ENCODE measurements at regions not wholly inside any gene's neighbourhood (a gene's known extent, or its start where the extent isn't known, plus 50 kb on each side); places are given as distances from the start of the nearest gene placed in this dataset.

DNA sequence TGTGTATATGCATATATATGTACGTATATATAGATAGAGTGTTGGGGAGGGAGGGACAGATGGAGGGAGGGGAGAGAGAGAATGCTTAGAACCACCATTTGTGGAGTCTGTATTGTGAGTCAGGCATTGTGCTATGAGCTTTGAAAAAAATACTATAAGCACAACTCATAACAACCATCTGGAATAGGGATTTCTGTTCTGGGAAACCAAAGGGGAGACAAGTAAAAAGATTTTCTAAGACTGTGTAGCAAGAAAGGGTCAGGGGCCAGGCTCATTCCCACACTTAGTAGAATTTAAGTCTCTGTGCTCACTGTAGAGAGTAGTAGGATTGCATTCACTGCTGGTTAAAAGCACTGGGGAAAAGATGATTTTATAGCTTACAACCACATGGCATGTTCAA is 202.3 kb upstream of the SGCD start:
- H3K27ac Mint-ChIP-seq, result no peak overlapping the region
- no peaks in the 10 kb centered on the region for H3K4me1 Mint-ChIP-seq
- H3K27me3 Mint-ChIP-seq, result peaks cover 7% of the 10 kb centered on the region
- no peaks in the 10 kb centered on the region for H3K9me3 Mint-ChIP-seq (ENCODE audit: low read depth)
- intact Hi-C loops (cut with DNase I, micrococcal nuclease), result no loop called here
- CTCF ChIA-PET, result no interaction called here
- H3K36me3 Mint-ChIP-seq (ENCODE audit: low read depth), result no peaks in the 10 kb centered on the region
- DNase-seq, result no peak
- ATAC-seq, result no peak
- H3K4me3 Mint-ChIP-seq, result no peak overlapping the region
- POLR2A ChIA-PET, result no interaction called here

DNA sequence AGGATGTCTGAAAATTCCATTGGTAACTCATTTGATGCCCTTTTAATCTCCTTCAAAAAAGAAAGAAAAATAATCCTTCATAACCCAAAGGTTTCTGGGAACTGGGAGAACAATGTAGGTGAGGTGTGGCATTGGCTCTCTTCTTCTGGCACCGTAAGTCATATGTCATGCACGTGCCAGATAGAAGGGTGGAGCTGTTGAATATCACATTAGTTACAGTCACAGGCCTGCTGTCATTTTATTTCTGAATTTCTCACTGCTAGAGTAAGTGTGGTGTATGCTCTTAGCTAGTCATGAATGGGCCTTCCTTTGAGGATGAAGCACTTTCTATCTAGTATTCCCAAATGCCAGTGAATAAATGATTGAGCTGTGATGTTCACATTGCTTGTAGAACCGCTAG is 201.8 kb upstream of the SGCD start:
- ATAC-seq (no peak), DNase-seq (no peak)
- ChIA-PET CTCF (no interaction called here), POLR2A (no interaction called here)
- intact Hi-C loops (cut with DNase I, micrococcal nuclease), result no loop called here
- no peaks in the 10 kb centered on the region for H3K4me1 Mint-ChIP-seq
- no peaks in the 10 kb centered on the region for H3K9me3 Mint-ChIP-seq (ENCODE audit: low read depth)
- no peak overlapping the region for H3K4me3 Mint-ChIP-seq
- no peaks in the 10 kb centered on the region for H3K36me3 Mint-ChIP-seq (ENCODE audit: low read depth)
- H3K27me3 Mint-ChIP-seq, result peaks cover 5% of the 10 kb centered on the region
- no peak overlapping the region for H3K27ac Mint-ChIP-seq

DNA sequence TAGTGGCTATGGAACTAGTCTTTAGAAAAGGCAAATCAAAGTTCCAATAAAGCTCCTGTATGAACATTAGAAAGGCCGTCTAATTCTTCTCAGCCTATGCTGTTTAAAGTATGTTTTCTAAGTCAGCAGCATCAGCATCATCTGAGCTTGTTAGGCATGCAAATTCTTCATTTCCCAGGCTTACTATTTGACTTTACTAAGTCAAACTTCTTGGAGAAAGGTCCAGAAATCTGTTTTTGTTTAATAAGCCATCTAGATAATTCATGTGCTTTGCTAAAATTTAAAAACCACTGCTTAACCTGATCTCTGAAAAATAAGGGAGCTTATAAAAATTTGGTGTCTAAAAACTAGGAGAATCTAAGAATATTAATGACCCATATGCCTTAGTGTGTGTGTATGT is 200.2 kb upstream of the SGCD start:
- ChIA-PET POLR2A (no interaction called here), CTCF (no interaction called here)
- Mint-ChIP-seq H3K27ac (no peak overlapping the region), H3K4me3 (no peak overlapping the region), H3K27me3 (no peaks in the 10 kb centered on the region), H3K9me3 (ENCODE audit: low read depth) (no peaks in the 10 kb centered on the region), H3K4me1 (no peaks in the 10 kb centered on the region), H3K36me3 (ENCODE audit: low read depth) (no peaks in the 10 kb centered on the region)
- DNase-seq (no peak), ATAC-seq (no peak)
- intact Hi-C loops (cut with DNase I, micrococcal nuclease), result no loop called here

DNA sequence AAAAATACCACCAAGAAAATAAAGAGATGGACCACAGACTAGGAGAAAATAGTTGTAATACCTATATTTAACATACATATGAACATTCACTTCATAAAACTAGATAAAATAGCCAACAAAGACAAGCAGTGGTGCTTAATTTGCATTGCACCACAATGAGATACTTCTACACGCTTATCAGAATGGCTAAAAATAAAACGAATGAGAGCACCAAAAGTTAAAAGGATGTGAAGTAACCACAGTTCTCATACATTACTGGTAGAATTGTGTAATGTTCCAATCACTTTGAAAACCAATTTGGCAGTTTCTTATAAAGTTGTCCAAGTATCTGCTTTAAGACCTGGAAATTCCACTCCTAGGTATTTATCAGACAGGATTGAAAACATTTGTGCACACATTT is 198.9 kb upstream of the SGCD start:
- CTCF ChIA-PET, result no interaction called here
- Mint-ChIP-seq H3K4me1 (no peaks in the 10 kb centered on the region), H3K36me3 (ENCODE audit: low read depth) (no peaks in the 10 kb centered on the region), H3K27me3 (no peaks in the 10 kb centered on the region), H3K4me3 (no peak overlapping the region), H3K27ac (no peak overlapping the region), H3K9me3 (ENCODE audit: low read depth) (no peaks in the 10 kb centered on the region)
- ATAC-seq (no peak), DNase-seq (no peak)
- POLR2A ChIA-PET, result no interaction called here
- intact Hi-C loops (cut with DNase I, micrococcal nuclease), result no loop called here

DNA sequence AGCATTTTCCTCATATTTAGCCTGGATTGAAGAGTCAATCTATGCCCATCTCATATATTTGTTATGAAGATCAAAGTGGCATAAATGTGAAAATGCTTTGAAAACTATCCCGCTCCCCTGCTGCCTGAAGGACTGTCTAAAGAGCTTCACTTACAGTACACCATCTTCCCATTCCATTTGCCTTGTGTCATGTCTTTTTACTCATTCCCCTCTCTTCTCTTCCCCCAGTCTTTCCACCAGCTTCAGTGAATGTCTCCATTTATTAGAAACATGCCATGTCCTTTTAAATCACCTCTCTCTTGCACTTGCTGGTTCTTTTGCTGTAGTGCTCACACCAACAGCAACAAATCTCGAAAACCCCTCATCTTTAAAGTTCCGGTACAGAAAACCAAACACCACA is 192.7 kb upstream of the SGCD start:
- Mint-ChIP-seq H3K9me3 (ENCODE audit: low read depth) (no peaks in the 10 kb centered on the region), H3K27ac (no peak overlapping the region), H3K4me3 (no peak overlapping the region), H3K36me3 (ENCODE audit: low read depth) (no peaks in the 10 kb centered on the region), H3K4me1 (no peaks in the 10 kb centered on the region), H3K27me3 (no peaks in the 10 kb centered on the region)
- CTCF ChIA-PET, result no interaction called here
- POLR2A ChIA-PET, result no interaction called here
- intact Hi-C loops (cut with DNase I, micrococcal nuclease), result no loop called here
- ATAC-seq (no peak), DNase-seq (no peak)

DNA sequence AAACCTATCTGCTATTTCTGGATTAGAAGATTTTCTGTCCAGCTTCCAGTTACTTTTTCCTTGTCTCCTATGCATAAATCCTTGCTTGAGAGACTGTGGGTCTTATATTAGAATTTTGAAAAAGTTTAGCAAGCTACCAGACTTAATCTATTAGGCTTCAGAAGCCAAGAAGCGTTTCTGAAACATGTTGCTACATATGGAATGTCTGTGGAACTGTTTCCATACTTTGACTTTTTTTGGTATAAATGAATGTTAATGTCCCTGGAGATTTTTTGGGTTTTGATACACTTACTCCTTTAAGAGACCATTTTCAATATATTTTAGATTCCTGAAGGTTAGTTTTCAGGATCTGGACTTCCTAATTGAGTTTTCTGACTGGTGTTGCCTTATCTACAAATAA is 191.4 kb upstream of the SGCD start:
- POLR2A ChIA-PET, result no interaction called here
- no peak overlapping the region for H3K4me3 Mint-ChIP-seq
- no peak for ATAC-seq

DNA sequence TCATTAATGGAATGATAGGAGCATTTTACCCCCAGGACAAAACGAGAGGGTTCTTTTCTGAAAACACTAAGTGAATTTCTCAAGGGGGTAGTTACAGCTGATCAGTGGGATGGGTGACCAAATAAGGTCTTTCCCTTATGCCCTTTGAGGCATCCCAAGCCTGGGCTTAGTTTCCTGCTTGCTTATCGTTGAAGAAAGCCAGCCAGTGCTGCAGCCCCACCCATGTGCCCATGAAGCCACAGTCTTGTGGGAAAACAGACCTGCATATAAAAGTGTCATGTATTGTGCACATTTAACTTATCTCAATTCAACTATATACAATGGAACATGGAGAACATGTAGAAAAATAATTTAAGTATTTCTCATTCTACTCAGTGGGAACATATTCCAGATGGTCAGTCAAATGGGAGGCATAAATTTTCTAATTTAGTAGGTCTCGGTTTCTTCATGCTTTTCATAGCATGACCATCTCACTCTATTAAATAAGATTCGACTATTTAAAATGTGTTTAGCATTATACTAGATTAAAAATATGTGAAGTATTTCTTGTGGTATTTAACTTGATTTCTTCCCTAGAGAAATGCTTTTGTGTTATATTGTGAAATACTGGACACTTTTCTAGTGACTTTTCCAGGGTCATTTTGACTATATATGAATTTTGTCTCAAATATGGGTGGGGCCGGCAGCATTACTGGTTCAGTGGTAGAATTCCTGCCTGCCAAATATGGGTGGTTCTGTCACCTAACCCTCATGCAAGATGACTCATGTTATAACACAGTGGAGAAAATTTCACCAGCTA is 189.7 kb upstream of the SGCD start:
- intact Hi-C loops (cut with DNase I, micrococcal nuclease), result no loop called here
- POLR2A ChIA-PET, result no interaction called here
- no peak overlapping the region for H3K27ac Mint-ChIP-seq

More for the DNA sequence above, 191.4 kb upstream of the SGCD start:
- Mint-ChIP-seq H3K4me1 (no peaks in the 10 kb centered on the region), H3K27ac (no peak overlapping the region), H3K9me3 (ENCODE audit: low read depth) (peaks cover 5% of the 10 kb centered on the region), H3K27me3 (peaks cover 3% of the 10 kb centered on the region), H3K36me3 (ENCODE audit: low read depth) (no peaks in the 10 kb centered on the region)
- CTCF ChIA-PET, result no interaction called here
- intact Hi-C loops (cut with DNase I, micrococcal nuclease), result no loop called here
- DNase-seq, result no peak

DNA sequence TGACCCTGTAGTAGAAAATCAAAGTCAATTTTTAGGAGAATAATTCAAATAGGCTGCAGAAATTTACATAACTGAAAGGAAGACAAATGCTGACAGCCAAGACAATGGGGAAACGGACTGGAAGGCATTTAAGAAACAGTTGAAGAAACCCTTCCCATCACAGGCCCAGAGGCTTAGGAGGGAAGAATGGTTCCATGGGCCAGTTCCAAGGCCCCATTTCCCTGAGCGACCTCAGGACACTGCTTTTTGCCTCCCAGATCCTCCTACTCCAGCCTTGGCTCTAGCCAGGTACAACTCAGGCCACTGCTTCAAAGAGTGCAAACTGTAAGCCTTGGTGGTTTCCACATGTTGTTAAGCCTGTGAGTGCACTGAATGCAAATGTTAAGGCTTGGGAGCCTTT is 184.1 kb upstream of the SGCD start:
- ChIA-PET CTCF (no interaction called here), POLR2A (no interaction called here)
- Mint-ChIP-seq H3K4me1 (no peaks in the 10 kb centered on the region), H3K4me3 (no peak overlapping the region), H3K27ac (no peak overlapping the region), H3K9me3 (ENCODE audit: low read depth) (peaks cover 5% of the 10 kb centered on the region), H3K36me3 (ENCODE audit: low read depth) (no peaks in the 10 kb centered on the region), H3K27me3 (peaks cover 3% of the 10 kb centered on the region)
- ATAC-seq (no peak), DNase-seq (no peak)
- intact Hi-C loops (cut with DNase I, micrococcal nuclease), result no loop called here

More for the DNA sequence above, 189.7 kb upstream of the SGCD start:
- CTCF ChIA-PET, result no interaction called here
- no peaks in the 10 kb centered on the region for H3K4me1 Mint-ChIP-seq
- peaks cover 3% of the 10 kb centered on the region for H3K27me3 Mint-ChIP-seq
- ATAC-seq, result no peak
- peaks cover 5% of the 10 kb centered on the region for H3K9me3 Mint-ChIP-seq (ENCODE audit: low read depth)
- H3K4me3 Mint-ChIP-seq, result no peak overlapping the region
- H3K36me3 Mint-ChIP-seq (ENCODE audit: low read depth), result no peaks in the 10 kb centered on the region
- DNase-seq, result no peak

DNA sequence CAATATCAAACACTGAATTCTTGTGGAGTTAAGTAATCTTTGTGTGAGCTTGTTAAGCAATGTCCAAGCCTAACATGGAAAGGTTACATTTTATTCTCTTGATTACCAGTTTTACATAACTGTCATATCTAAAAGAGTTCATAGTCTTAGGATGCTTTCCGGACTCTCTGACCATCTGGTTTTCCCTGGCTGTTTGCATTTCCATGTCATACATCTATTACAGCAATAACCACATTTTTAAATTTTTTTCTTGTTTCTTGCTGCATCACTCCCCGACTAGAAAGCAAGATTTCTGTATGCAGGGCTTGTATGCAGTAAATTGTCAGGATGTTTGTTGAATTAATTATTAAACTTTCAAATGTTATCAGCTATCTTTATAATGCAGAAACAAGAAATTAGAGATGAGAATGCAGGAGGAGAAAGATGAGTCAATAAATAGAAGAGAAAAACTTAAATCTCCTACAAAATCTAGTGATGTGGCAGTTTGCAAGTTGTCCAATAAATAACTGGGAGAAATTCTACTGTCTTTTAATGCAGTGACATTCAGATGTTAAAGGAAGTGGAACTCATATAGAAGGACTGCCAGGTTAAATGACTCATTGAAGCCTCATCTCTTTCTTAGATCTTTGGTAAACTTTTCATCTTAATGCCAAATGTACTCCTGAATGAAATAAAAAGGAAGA is 179.6 kb upstream of the SGCD start:
- H3K27ac Mint-ChIP-seq, result no peak overlapping the region

DNA sequence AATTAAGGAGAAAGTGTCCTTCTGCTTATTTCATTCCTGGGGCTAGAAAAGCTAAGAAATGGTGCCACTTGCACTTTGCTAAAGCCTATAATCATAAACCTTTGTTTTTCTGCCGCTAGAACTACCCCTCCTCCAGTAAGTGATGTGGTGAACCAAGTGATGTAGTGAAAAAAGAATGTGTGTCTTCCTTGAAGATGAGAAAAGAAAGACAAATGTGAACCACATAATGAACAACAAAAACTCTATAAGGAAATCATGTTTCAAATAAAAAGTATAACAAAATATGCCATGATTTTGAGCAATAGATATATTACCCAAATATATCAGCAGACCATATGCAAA is 179.0 kb upstream of the SGCD start:
- Mint-ChIP-seq H3K9me3 (ENCODE audit: low read depth) (no peaks in the 10 kb centered on the region), H3K27me3 (no peaks in the 10 kb centered on the region), H3K36me3 (ENCODE audit: low read depth) (no peaks in the 10 kb centered on the region), H3K4me1 (no peaks in the 10 kb centered on the region), H3K27ac (no peak overlapping the region), H3K4me3 (no peak overlapping the region)
- ChIA-PET POLR2A (no interaction called here), CTCF (interaction anchor here (1.1 kb wide), 1 partner anchor 13 kb away, joined by 3 read pairs; no protein-coding TSS in a partner anchor)
- intact Hi-C loops (cut with DNase I, micrococcal nuclease), result no loop called here
- ATAC-seq (no peak), DNase-seq (no peak)

More for the DNA sequence above, 179.6 kb upstream of the SGCD start:
- no peaks in the 10 kb centered on the region for H3K27me3 Mint-ChIP-seq
- no peak overlapping the region for H3K4me3 Mint-ChIP-seq
- ChIA-PET POLR2A (no interaction called here), CTCF (interaction anchor here (0.9 kb wide), 1 partner anchor 10 kb away, joined by 3 read pairs; no protein-coding TSS in a partner anchor)
- H3K36me3 Mint-ChIP-seq (ENCODE audit: low read depth), result no peaks in the 10 kb centered on the region
- DNase-seq, result no peak
- intact Hi-C loops (cut with DNase I, micrococcal nuclease), result no loop called here
- H3K4me1 Mint-ChIP-seq, result no peaks in the 10 kb centered on the region
- no peaks in the 10 kb centered on the region for H3K9me3 Mint-ChIP-seq (ENCODE audit: low read depth)
- no peak for ATAC-seq

DNA sequence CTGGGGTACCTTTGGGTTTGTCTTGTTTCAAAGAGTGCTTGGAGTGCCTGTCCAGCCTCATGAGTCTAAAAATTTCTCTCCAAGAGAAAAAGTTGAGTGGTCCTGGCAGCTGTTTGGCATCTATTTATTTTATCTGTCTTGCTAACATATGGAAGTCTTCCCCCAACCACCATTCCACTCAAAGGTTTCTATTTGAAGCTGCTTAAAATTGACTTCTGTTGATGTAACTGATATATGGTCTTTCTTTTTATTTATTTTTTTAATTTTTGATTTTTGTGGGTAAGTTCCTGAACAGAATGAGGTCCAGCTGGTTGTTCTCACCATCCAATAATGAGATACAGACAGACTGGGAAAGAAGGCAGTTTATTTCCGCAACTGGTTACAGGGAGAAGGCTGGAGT is 178.7 kb upstream of the SGCD start:
- no peak for ATAC-seq
- intact Hi-C loops (cut with DNase I, micrococcal nuclease), result no loop called here
- no peaks in the 10 kb centered on the region for H3K4me1 Mint-ChIP-seq
- no peak overlapping the region for H3K27ac Mint-ChIP-seq
- H3K36me3 Mint-ChIP-seq (ENCODE audit: low read depth), result no peaks in the 10 kb centered on the region
- H3K4me3 Mint-ChIP-seq, result no peak overlapping the region
- no peak for DNase-seq
- POLR2A ChIA-PET, result no interaction called here
- no peaks in the 10 kb centered on the region for H3K9me3 Mint-ChIP-seq (ENCODE audit: low read depth)
- no peaks in the 10 kb centered on the region for H3K27me3 Mint-ChIP-seq
- CTCF ChIA-PET, result interaction anchor here (1.1 kb wide), 1 partner anchor 13 kb away, joined by 3 read pairs; no protein-coding TSS in a partner anchor

DNA sequence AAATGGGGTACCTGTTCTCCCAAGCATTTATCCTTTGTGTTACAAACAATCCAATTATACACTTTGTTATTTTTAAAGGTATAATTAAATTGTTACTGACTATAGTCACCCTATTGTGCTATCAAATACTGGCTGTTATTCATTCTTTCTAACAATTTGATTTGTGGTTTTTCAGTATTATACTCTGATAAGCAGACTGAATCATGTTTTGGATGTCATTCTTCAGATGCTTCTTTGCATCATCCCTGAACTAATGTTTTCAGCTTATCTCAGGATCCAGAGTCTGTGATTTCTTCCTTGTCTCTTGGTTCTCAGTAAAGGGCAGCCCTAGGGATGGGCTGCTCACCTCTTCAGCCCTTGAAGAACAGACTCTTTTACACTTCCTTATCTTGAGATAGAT is 177.8 kb upstream of the SGCD start:
- no peak overlapping the region for H3K4me3 Mint-ChIP-seq
- no peaks in the 10 kb centered on the region for H3K9me3 Mint-ChIP-seq (ENCODE audit: low read depth)
- intact Hi-C loops (cut with DNase I, micrococcal nuclease), result no loop called here
- ATAC-seq, result no peak
- no peaks in the 10 kb centered on the region for H3K36me3 Mint-ChIP-seq (ENCODE audit: low read depth)
- H3K27ac Mint-ChIP-seq, result no peak overlapping the region
- ChIA-PET POLR2A (no interaction called here), CTCF (interaction anchor here (0.9 kb wide), 1 partner anchor 13 kb away, joined by 3 read pairs; no protein-coding TSS in a partner anchor)
- DNase-seq, result no peak
- H3K4me1 Mint-ChIP-seq, result no peaks in the 10 kb centered on the region
- no peaks in the 10 kb centered on the region for H3K27me3 Mint-ChIP-seq

All from activated CD4-positive, alpha-beta T cell treated with anti-CD3 and anti-CD28 coated beads for 36 hours (primary cell).